HepG2 (cell line): ENCODE measurements at regions not wholly inside any gene's neighbourhood (a gene's known extent, or its start where the extent isn't known, plus 50 kb on each side); places are given as distances from the start of the nearest gene placed in this dataset.
A peak's percentile ranks its signal among the peaks of the same experiment; 100 is the strongest.

Source experiments
- ARNT ChIP-seq: fragments of 450-650 bp; IDR thresholded peaks from 2 replicates; pipeline ENCODE4 v1.6.1; 2017
- ATAD3A ChIP-seq: sonication (generic); formaldehyde crosslinking; IDR thresholded peaks from 2 replicates; pipeline ENCODE4 v1.4.0; 2020; ENCODE audit warnings: missing genetic modification reagents
- FLYWCH1 ChIP-seq: sonication (generic); formaldehyde crosslinking; IDR thresholded peaks from 2 replicates; pipeline ENCODE4 v1.8.1; 2023; ENCODE audit warnings: mild to moderate bottlenecking, missing genetic modification reagents
- FOXM1 ChIP-seq: sonication (generic); formaldehyde crosslinking; IDR thresholded peaks from 2 replicates; pipeline ENCODE4 v1.5.0; 2020; ENCODE audit warnings: missing genetic modification reagents
- GTF2F1 ChIP-seq: fragments of 150-350 bp; IDR thresholded peaks from 2 replicates; pipeline ENCODE4 v1.6.1; 2014; ENCODE audit warnings: low read length
- HNRNPK ChIP-seq: fragments of 200-400 bp; formaldehyde crosslinking; IDR thresholded peaks from 2 replicates; pipeline ENCODE4 v1.6.1; 2018; ENCODE audit warnings: low read length, low read depth, moderate library complexity, mild to moderate bottlenecking; ENCODE audit not compliant: poor library complexity, severe bottlenecking
- IKZF4 ChIP-seq: sonication (generic); formaldehyde crosslinking; IDR thresholded peaks from 2 replicates; pipeline ENCODE4 v1.5.1; 2020; ENCODE audit warnings: borderline replicate concordance, mild to moderate bottlenecking, low read depth, missing genetic modification reagents; ENCODE audit errors: not compliant biosample characterization
- KAT7 ChIP-seq: IDR thresholded peaks from 2 replicates; pipeline ENCODE4 v1.6.1; 2018; ENCODE audit warnings: borderline replicate concordance, missing compliant biosample characterization
- KLF12 ChIP-seq: sonication (generic); formaldehyde crosslinking; IDR thresholded peaks from 2 replicates; pipeline ENCODE4 v1.4.0; 2020; ENCODE audit warnings: missing genetic modification reagents, borderline replicate concordance
- KLF15 ChIP-seq: sonication (generic); formaldehyde crosslinking; IDR thresholded peaks from 2 replicates; pipeline ENCODE4 v1.8.1; 2023; ENCODE audit warnings: borderline replicate concordance, mild to moderate bottlenecking, inconsistent platforms, missing genetic modification reagents, mixed read lengths
- NCOA1 ChIP-seq: sonication (generic); formaldehyde crosslinking; IDR thresholded peaks from 2 replicates; pipeline ENCODE4 v1.9.0; 2021; ENCODE audit warnings: missing genetic modification reagents
- NR3C1 ChIP-seq: sonication (generic); formaldehyde crosslinking; IDR thresholded peaks from 2 replicates; pipeline ENCODE4 v1.4.0; 2020; ENCODE audit warnings: missing genetic modification reagents
- PHB2 ChIP-seq: fragments of 450-650 bp; IDR thresholded peaks from 2 replicates; pipeline ENCODE4 v1.6.1; 2018; ENCODE audit not compliant: partially characterized antibody
- RELA ChIP-seq: sonication (generic); formaldehyde crosslinking; IDR thresholded peaks from 2 replicates; pipeline ENCODE4 v1.4.0; 2020; ENCODE audit warnings: missing genetic modification reagents
- RFX5 ChIP-seq: IDR thresholded peaks from 2 replicates; pipeline ENCODE4 v1.6.1; 2011; ENCODE audit warnings: low read depth, low read length, improper control_type of control experiment
- SRY ChIP-seq: sonication (generic); formaldehyde crosslinking; IDR thresholded peaks from 2 replicates; pipeline ENCODE4 v1.8.0; 2022; ENCODE audit warnings: mild to moderate bottlenecking, missing genetic modification reagents
- SYNCRIP ChIP-seq: fragments of 200-400 bp; formaldehyde crosslinking; IDR thresholded peaks from 2 replicates; pipeline ENCODE4 v1.6.1; 2018; ENCODE audit warnings: mild to moderate bottlenecking, low read depth, low read length; ENCODE audit not compliant: insufficient read depth
- TBX3 ChIP-seq: fragments of 450-650 bp; IDR thresholded peaks from 2 replicates; pipeline ENCODE4 v1.6.1; 2017; ENCODE audit warnings: antibody characterized with exemption, mild to moderate bottlenecking, inconsistent platforms, borderline replicate concordance
- TGIF2 ChIP-seq: IDR thresholded peaks from 2 replicates; pipeline ENCODE4 v1.6.1; 2016; ENCODE audit warnings: control low read depth, missing compliant biosample characterization
- TOPORS ChIP-seq: sonication (generic); formaldehyde crosslinking; IDR thresholded peaks from 2 replicates; pipeline ENCODE4 v1.8.0; 2023; ENCODE audit warnings: mild to moderate bottlenecking, missing genetic modification reagents
- ZNF205 ChIP-seq: IDR thresholded peaks from 2 replicates; pipeline ENCODE4 v1.6.1; 2018; ENCODE audit warnings: missing biosample characterization, missing genetic modification reagents
- ZNF207 ChIP-seq: fragments of 450-650 bp; IDR thresholded peaks from 2 replicates; pipeline ENCODE4 v1.6.1; 2016; ENCODE audit warnings: antibody characterized with exemption, borderline replicate concordance
- ZNF264 ChIP-seq: sonication (generic); formaldehyde crosslinking; IDR thresholded peaks from 2 replicates; pipeline ENCODE4 v1.4.0; 2020; ENCODE audit warnings: missing genetic modification reagents
- ZNF296 ChIP-seq: sonication (generic); formaldehyde crosslinking; conservative IDR thresholded peaks from 2 replicates; pipeline ENCODE4 v1.5.0; 2020; ENCODE audit warnings: mild to moderate bottlenecking, missing genetic modification reagents
- ZNF350 ChIP-seq: sonication (generic); formaldehyde crosslinking; IDR thresholded peaks from 2 replicates; pipeline ENCODE4 v1.4.0; 2020; ENCODE audit warnings: mild to moderate bottlenecking, low read depth, missing genetic modification reagents, borderline replicate concordance
- ZNF549 ChIP-seq: sonication (generic); formaldehyde crosslinking; IDR thresholded peaks from 2 replicates; pipeline ENCODE4 v1.5.0; 2020; ENCODE audit warnings: missing genetic modification reagents
- ZNF550 ChIP-seq: sonication (generic); formaldehyde crosslinking; IDR thresholded peaks from 2 replicates; pipeline ENCODE4 v1.4.0; 2020; ENCODE audit warnings: mild to moderate bottlenecking, missing genetic modification reagents, borderline replicate concordance
- ZNF572 ChIP-seq: sonication (generic); formaldehyde crosslinking; IDR thresholded peaks from 2 replicates; pipeline ENCODE4 v1.5.1; 2020; ENCODE audit warnings: mild to moderate bottlenecking, missing genetic modification reagents
- ZNF598 ChIP-seq: sonication (generic); formaldehyde crosslinking; IDR thresholded peaks from 2 replicates; pipeline ENCODE4 v1.5.1; 2020; ENCODE audit warnings: mild to moderate bottlenecking, missing genetic modification reagents, borderline replicate concordance
- ZNF605 ChIP-seq: sonication (generic); formaldehyde crosslinking; IDR thresholded peaks from 2 replicates; pipeline ENCODE4 v1.8.0; 2022; ENCODE audit warnings: mild to moderate bottlenecking, missing genetic modification reagents
- ZNF709 ChIP-seq: sonication (generic); formaldehyde crosslinking; IDR thresholded peaks from 2 replicates; pipeline ENCODE4 v1.5.0; 2020; ENCODE audit warnings: mild to moderate bottlenecking, missing genetic modification reagents
- ZSCAN20 ChIP-seq: sonication (generic); formaldehyde crosslinking; IDR thresholded peaks from 2 replicates; pipeline ENCODE4 v1.4.0; 2020; ENCODE audit warnings: missing genetic modification reagents, mild to moderate bottlenecking, borderline replicate concordance
- TF ChIP-seq, protein P1 (sequence below): sonication (generic); formaldehyde crosslinking; IDR thresholded peaks from 2 replicates; pipeline ENCODE4 v1.8.1; 2023; ENCODE audit warnings: missing genetic modification reagents, mild to moderate bottlenecking, borderline replicate concordance
- TF ChIP-seq, protein P2 (sequence below): IDR thresholded peaks from 2 replicates; pipeline ENCODE4 v1.6.1; 2016
- TF ChIP-seq, protein P3 (sequence below): IDR thresholded peaks from 2 replicates; pipeline ENCODE4 v1.6.1; 2016; ENCODE audit warnings: missing compliant biosample characterization, missing genetic modification reagents, borderline replicate concordance

DNA sequence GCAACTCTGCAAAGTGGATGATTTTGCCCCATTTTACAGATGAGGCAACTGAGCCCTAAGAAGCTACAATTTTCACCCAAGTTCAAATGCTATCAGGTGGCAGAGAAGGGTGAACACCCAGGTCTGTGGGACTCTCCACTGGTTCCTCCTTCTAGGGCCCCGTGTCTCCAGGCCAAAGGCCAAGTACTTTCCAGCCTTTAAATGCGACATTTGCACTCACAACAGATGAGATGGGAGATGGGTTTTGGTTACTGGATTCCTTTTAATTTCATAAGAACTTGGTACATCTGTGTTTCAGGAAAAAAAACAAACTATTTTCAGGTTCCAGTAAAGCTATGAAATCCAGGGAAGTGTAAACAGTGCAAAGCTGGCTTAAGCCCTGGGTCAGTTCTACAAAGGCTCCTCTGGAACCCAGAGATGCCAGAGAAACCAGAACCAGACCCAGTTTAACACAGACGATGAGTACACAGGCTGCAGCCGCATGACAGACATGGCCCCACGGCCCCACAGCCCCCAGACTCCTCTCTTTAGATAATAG lies 361.7 kb downstream of the ANAPC1 start (continued):
- TF ChIP-seq ZNF549 (CRISPR knock-in tag) = no peak
- TF ChIP-seq, protein P1, sequence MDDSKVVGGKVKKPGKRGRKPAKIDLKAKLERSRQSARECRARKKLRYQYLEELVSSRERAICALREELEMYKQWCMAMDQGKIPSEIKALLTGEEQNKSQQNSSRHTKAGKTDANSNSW (CRISPR knock-in tag) = no peak
- TF ChIP-seq IKZF4 (CRISPR knock-in tag) = no peak
- no peak for TF ChIP-seq TGIF2
- no peak for TF ChIP-seq FLYWCH1 (CRISPR knock-in tag)
- no peak for TF ChIP-seq ZNF598
- no peak for TF ChIP-seq KLF12 (CRISPR knock-in tag)
- TF ChIP-seq, protein P2, sequence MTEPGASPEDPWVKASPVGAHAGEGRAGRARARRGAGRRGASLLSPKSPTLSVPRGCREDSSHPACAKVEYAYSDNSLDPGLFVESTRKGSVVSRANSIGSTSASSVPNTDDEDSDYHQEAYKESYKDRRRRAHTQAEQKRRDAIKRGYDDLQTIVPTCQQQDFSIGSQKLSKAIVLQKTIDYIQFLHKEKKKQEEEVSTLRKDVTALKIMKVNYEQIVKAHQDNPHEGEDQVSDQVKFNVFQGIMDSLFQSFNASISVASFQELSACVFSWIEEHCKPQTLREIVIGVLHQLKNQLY (CRISPR knock-in tag) = no peak
- TF ChIP-seq ZNF572 (CRISPR knock-in tag) = no peak
- TF ChIP-seq ZNF207 = no peak
- no peak for TF ChIP-seq ZSCAN20 (CRISPR knock-in tag)
- TF ChIP-seq TOPORS (CRISPR knock-in tag) = no peak
- TF ChIP-seq KLF15 (CRISPR knock-in tag) = no peak
- TF ChIP-seq NCOA1 (CRISPR knock-in tag) = no peak
- TF ChIP-seq FOXM1 (CRISPR knock-in tag) = no peak
- TF ChIP-seq SYNCRIP = no peak
- TF ChIP-seq RFX5 = no peak
- no peak for TF ChIP-seq SRY
- TF ChIP-seq ATAD3A (CRISPR knock-in tag) = no peak
- TF ChIP-seq ZNF296 (CRISPR knock-in tag) = no peak
- TF ChIP-seq RELA (CRISPR knock-in tag) = no peak
- no peak for TF ChIP-seq ZNF550 (CRISPR knock-in tag)
- TF ChIP-seq TBX3 = no peak
- no peak for TF ChIP-seq ZNF264 (CRISPR knock-in tag)
- no peak for TF ChIP-seq KAT7 (CRISPR knock-in tag)
- 0 out of 2 replicates have a peak, but pooled peaks have one; percentile 7 for TF ChIP-seq ZNF350 (CRISPR knock-in tag)
- TF ChIP-seq ZNF709 (CRISPR knock-in tag) = no peak
- no peak for TF ChIP-seq HNRNPK
- no peak for TF ChIP-seq PHB2
- TF ChIP-seq NR3C1 (CRISPR knock-in tag) = no peak
- TF ChIP-seq ZNF605 (CRISPR knock-in tag) = no peak
- TF ChIP-seq ARNT = no peak
- TF ChIP-seq ZNF205 (CRISPR knock-in tag) = no peak
- TF ChIP-seq, protein P3, sequence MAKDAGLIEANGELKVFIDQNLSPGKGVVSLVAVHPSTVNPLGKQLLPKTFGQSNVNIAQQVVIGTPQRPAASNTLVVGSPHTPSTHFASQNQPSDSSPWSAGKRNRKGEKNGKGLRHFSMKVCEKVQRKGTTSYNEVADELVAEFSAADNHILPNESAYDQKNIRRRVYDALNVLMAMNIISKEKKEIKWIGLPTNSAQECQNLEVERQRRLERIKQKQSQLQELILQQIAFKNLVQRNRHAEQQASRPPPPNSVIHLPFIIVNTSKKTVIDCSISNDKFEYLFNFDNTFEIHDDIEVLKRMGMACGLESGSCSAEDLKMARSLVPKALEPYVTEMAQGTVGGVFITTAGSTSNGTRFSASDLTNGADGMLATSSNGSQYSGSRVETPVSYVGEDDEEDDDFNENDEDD (CRISPR knock-in tag) = no peak
- TF ChIP-seq GTF2F1 = no peak
